Mucosa of descending colon (tissue), 3 donors: ENCODE measurements at regions not wholly inside any gene's neighbourhood (a gene's known extent, or its start where the extent isn't known, plus 50 kb on each side); places are given as distances from the start of the nearest gene placed in this dataset.

Experiments
- ATAC-seq: fragments of 200-7000 bp; cut with Tn5 transposase; one replicate; pipeline ENCODE4 v1.9.1; 2020; ENCODE audit warnings: mild to moderate bottlenecking, moderate library complexity
- DNase-seq, 3 donors: peaks; one replicate each; pipeline ENCODE4 v3.0.0-alpha.2; 2020
- H3K36me3 ChIP-seq: fragments of 200-600 bp; one replicate; pipeline ENCODE4 v1.8.0; 2021; ENCODE audit warnings: low read depth, mild to moderate bottlenecking
- H3K4me1 ChIP-seq: fragments of 200-600 bp; one replicate; pipeline ENCODE4 v1.8.0; 2021; ENCODE audit warnings: low read depth, mild to moderate bottlenecking
- H3K4me3 ChIP-seq: fragments of 200-600 bp; one replicate; pipeline ENCODE4 v1.8.0; 2021; ENCODE audit warnings: mild to moderate bottlenecking
- H3K9me3 ChIP-seq: fragments of 200-600 bp; one replicate; pipeline ENCODE4 v1.8.0; 2021; ENCODE audit warnings: mild to moderate bottlenecking
- intact Hi-C, 2 donors: fragments of 100-400 bp; cut with DNase I in 1 of 2; cut with micrococcal nuclease in 1 of 2; formaldehyde crosslinking; loops; one replicate each; pipeline versions ENCODE4 v1.11.0 to v1.11.1; 2022; cut with DNase I, micrococcal nuclease
- TF ChIP-seq, protein P1 (sequence below): fragments of 200-600 bp; IDR thresholded peaks from one replicate; pipeline ENCODE4 v1.8.0; 2022; ENCODE audit warnings: antibody characterized with exemption, mild to moderate bottlenecking
- donor health status: DM: no; HTN: no; CAD: no; lungs with moderate emphysema.
- donor health status: DM: no; HTN: no; CAD: no.
- donor health status: DM: no; HTN: yes; CAD: no.

DNA sequence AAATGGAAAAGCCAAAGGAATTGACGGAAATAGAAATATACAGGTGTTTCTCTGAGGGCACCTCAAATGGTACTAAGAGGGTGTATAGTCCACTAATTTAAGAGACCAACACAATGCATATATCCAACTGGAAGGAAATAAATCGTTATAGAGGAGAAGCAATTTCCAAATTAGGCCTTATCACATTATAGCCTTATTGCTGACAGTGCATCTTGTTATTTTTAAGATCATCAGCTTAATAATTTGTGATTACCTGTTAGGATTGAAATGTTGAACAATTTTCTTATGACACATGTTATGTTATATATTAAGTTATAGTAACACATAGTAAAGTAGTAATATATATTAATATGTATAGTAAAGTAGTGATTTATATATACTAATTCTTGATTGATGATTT is 915.7 kb upstream of the PCDH9 start:
- ATAC-seq: no peak
- Histone ChIP-seq H3K4me3 (no peak overlapping the region), H3K4me1 (no peaks in the 10 kb centered on the region), H3K36me3 (no peaks in the 10 kb centered on the region), H3K9me3 (no peaks in the 10 kb centered on the region)
- TF ChIP-seq, protein P1, sequence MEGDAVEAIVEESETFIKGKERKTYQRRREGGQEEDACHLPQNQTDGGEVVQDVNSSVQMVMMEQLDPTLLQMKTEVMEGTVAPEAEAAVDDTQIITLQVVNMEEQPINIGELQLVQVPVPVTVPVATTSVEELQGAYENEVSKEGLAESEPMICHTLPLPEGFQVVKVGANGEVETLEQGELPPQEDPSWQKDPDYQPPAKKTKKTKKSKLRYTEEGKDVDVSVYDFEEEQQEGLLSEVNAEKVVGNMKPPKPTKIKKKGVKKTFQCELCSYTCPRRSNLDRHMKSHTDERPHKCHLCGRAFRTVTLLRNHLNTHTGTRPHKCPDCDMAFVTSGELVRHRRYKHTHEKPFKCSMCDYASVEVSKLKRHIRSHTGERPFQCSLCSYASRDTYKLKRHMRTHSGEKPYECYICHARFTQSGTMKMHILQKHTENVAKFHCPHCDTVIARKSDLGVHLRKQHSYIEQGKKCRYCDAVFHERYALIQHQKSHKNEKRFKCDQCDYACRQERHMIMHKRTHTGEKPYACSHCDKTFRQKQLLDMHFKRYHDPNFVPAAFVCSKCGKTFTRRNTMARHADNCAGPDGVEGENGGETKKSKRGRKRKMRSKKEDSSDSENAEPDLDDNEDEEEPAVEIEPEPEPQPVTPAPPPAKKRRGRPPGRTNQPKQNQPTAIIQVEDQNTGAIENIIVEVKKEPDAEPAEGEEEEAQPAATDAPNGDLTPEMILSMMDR: no peak
- intact Hi-C loops: no loop called here
- DNase-seq: no peak

DNA sequence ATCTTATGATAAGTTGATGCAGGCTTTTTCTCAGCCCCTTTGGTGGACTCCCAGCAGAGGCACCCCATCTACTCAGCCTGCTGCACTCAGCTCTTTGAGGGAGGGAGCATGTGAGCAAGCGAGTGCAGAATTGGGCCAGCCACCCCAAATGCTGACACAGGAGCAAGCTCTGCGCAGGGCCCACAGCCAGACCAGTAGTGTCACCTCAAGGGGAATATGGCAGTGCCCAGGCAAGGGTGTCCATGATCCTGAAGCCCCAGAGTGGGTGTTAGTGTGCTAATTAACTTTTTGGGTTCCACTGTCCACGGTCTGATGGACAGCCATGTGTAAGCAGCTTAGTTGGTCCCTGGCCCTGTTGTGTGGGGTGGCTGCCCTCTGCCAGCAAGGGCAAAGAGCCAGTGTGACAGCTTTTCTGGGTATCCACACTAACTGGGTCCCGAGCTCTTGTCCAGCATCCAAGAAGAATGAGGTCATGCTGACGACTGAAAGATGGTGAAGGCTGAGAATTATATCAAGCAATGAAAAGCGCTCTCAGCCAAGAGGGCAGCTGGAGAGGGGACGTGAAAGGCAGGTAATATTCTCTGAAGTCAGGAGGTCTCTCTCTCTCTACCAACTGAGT is 898.3 kb upstream of the PCDH9 start:
- Histone ChIP-seq H3K9me3 (no peaks in the 10 kb centered on the region), H3K4me1 (no peaks in the 10 kb centered on the region), H3K36me3 (no peaks in the 10 kb centered on the region), H3K4me3 (no peak overlapping the region)
- no peak for ATAC-seq
- intact Hi-C loops: no loop called here
- no peak for DNase-seq
- TF ChIP-seq, protein P1: no peak

DNA sequence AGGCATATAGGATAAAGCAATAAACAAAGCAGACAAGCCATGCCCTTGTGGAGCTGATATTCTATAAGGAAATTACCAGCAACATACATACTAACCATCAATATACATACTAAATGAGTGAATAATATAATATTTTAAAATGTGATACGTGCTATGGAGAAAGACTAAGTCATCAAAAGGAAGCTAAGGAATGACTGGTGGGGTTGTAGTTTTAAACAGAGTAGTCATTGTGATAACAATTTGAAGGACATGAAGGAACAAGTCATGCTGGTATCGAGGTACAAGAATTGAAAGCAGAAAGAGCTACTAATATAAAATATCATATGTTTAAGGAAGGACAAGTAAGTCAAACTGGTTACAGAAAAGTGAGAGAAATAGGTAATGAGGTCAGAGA is 894.9 kb upstream of the PCDH9 start:
- TF ChIP-seq, protein P1: no peak
- intact Hi-C loops: no loop called here
- H3K36me3 ChIP-seq: no peaks in the 10 kb centered on the region
- DNase-seq (no peak), ATAC-seq (no peak)
- no peaks in the 10 kb centered on the region for H3K9me3 ChIP-seq
- H3K4me3 ChIP-seq: no peak overlapping the region
- no peaks in the 10 kb centered on the region for H3K4me1 ChIP-seq

DNA sequence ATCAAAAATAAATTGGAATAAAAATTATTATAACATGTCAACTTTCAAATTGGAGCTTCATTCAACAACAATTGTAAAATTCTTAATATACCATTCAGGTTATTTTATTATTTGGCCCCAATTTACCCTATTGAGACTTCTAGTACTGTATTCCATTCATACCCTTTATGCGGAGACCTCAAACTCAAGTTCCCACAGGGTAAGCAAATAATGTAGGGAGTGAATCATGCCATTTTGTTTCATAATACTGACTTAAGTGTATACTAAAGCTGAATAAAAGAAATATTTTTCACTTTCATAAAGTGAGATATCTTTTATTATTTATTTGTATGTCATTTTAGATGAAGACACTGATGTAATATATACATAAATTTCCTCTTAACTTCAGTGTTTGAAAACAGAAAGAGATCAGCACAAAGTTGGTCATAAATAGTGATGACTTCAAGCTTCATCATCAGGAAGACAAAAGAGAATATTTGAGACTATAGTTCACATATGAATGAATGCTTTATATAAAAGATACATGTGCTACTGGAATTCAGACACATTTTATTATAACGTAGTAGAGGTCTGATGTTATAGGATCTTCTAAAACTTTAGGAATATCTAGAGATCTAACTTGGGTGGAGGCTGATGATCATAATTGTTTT is 894.4 kb upstream of the PCDH9 start:
- Histone ChIP-seq H3K4me1 (no peaks in the 10 kb centered on the region), H3K4me3 (no peak overlapping the region), H3K9me3 (no peaks in the 10 kb centered on the region), H3K36me3 (no peaks in the 10 kb centered on the region)
- DNase-seq: no peak
- intact Hi-C loops: no loop called here
- no peak for ATAC-seq
- TF ChIP-seq, protein P1: no peak

DNA sequence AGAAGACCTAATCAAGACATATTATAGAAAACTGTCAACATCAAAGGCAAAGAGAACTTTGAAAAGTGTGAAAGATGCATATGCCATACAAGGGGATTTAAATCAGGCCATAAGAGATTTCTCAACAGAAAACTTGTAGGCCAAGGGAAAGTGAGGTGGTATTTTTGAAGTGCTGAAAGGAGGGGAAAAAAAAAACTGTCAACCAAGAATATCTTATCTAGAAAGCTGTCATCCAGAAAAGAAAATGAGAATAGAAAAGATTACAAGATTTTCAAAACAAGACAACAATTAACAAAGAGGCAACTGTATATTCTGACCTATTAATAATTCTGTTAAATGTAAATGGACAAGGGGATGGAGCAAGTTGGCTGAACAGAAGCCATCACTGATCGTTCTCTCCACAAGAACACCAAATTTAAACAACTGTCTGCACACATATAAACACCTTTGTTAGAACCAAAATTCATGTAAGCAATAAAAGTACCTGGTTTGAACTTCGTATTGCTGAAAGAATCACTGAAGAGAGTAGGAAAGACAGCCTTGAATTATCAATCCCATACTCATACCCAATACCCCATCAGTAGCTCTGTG is 880.1 kb upstream of the PCDH9 start:
- no peak for DNase-seq
- H3K36me3 ChIP-seq: no peaks in the 10 kb centered on the region
- intact Hi-C loops: no loop called here
- no peak for ATAC-seq
- TF ChIP-seq, protein P1: no peak
- H3K4me1 ChIP-seq: no peaks in the 10 kb centered on the region
- peaks cover 18% of the 10 kb centered on the region for H3K9me3 ChIP-seq
- H3K4me3 ChIP-seq: no peak overlapping the region
